Epidermal melanocyte (primary cell): ENCODE measurements at regions not wholly inside any gene's neighbourhood (a gene's known extent, or its start where the extent isn't known, plus 50 kb on each side); places are given as distances from the start of the nearest gene placed in this dataset.
"Not testable (repeated sequence)": the region's sequence is repeated elsewhere in the genome, so short reads cannot be mapped to it uniquely, and the experiment has no call there.

Experiments used
- DNase-seq: peaks from one replicate; pipeline ENCODE4 v3.0.0; 2011; ENCODE audit warnings: low spot score; ENCODE audit not compliant: insufficient read length

- no peak for DNase-seq
Measured at GRCh38 chr2:123597988-123598387, 427.1 kb upstream of the CNTNAP5 start.

GRCh38 chr2:123606631-123607030 is 418.5 kb upstream of the CNTNAP5 start:
- no peak for DNase-seq

- no peak for DNase-seq
Measured at GRCh38 chr2:123609077-123609476, 416.0 kb upstream of the CNTNAP5 start.

GRCh38 chr2:123614596-123614995 is 410.5 kb upstream of the CNTNAP5 start:
- no peak for DNase-seq

- not testable (repeated sequence) for DNase-seq
Measured at GRCh38 chr2:123618642-123619041, 406.4 kb upstream of the CNTNAP5 start.

GRCh38 chr2:123624816-123625215 is 400.3 kb upstream of the CNTNAP5 start:
- DNase-seq = no peak

GRCh38 chr2:123636232-123636631 is 388.9 kb upstream of the CNTNAP5 start:
- no peak for DNase-seq

- DNase-seq = no peak
Measured at GRCh38 chr2:123640685-123641335, 384.3 kb upstream of the CNTNAP5 start.

- no peak for DNase-seq
Measured at GRCh38 chr2:123644053-123644452, 381.0 kb upstream of the CNTNAP5 start.

GRCh38 chr2:123648016-123648415 is 377.1 kb upstream of the CNTNAP5 start:
- DNase-seq = no peak

GRCh38 chr2:123648956-123649355 is 376.1 kb upstream of the CNTNAP5 start:
- DNase-seq = no peak

- DNase-seq = no peak
Measured at GRCh38 chr2:123651151-123651550, 373.9 kb upstream of the CNTNAP5 start.

- no peak for DNase-seq
Measured at GRCh38 chr2:123652320-123652719, 372.8 kb upstream of the CNTNAP5 start.

GRCh38 chr2:123656590-123656989 is 368.5 kb upstream of the CNTNAP5 start:
- no peak for DNase-seq

- DNase-seq = no peak
Measured at GRCh38 chr2:123659120-123659519, 366.0 kb upstream of the CNTNAP5 start.

GRCh38 chr2:123670286-123670685 is 354.8 kb upstream of the CNTNAP5 start:
- no peak for DNase-seq

- not testable (repeated sequence) for DNase-seq
Measured at GRCh38 chr2:123683797-123684196, 341.3 kb upstream of the CNTNAP5 start.

- no peak for DNase-seq
Measured at GRCh38 chr2:123687064-123687463, 338.0 kb upstream of the CNTNAP5 start.

- DNase-seq = no peak
Measured at GRCh38 chr2:123688231-123688940, 336.7 kb upstream of the CNTNAP5 start.

GRCh38 chr2:123692121-123692520 is 333.0 kb upstream of the CNTNAP5 start:
- DNase-seq = no peak

GRCh38 chr2:123693836-123694235 is 331.3 kb upstream of the CNTNAP5 start:
- no peak for DNase-seq

GRCh38 chr2:123695426-123695825 is 329.7 kb upstream of the CNTNAP5 start:
- no peak for DNase-seq

GRCh38 chr2:123696021-123696420 is 329.1 kb upstream of the CNTNAP5 start:
- DNase-seq = no peak
